Mammary epithelial cell (primary cell): ENCODE measurements at regions not wholly inside any gene's neighbourhood (a gene's known extent, or its start where the extent isn't known, plus 50 kb on each side); places are given as distances from the start of the nearest gene placed in this dataset.

Experiments used
- EZH2 ChIP-seq: IDR thresholded peaks from 2 replicates; pipeline ENCODE4 v1.6.1; 2012; ENCODE audit warnings: low read length, inconsistent platforms, borderline replicate concordance
- TF ChIP-seq, protein P1 (sequence below), 2 donors: IDR thresholded peaks in 1 of 2; conservative IDR thresholded peaks in 1 of 2; 2 replicates each; pipeline ENCODE4 v1.5.1; 2011 to 2012; ENCODE audit warnings: inconsistent platforms in 2 of 2, low read length in 2 of 2, mild to moderate bottlenecking in 2 of 2, control low read depth in 1 of 2, low read depth in 1 of 2; ENCODE audit not compliant: insufficient read depth in 1 of 2; ENCODE audit errors: extremely low read depth in 1 of 2

DNA sequence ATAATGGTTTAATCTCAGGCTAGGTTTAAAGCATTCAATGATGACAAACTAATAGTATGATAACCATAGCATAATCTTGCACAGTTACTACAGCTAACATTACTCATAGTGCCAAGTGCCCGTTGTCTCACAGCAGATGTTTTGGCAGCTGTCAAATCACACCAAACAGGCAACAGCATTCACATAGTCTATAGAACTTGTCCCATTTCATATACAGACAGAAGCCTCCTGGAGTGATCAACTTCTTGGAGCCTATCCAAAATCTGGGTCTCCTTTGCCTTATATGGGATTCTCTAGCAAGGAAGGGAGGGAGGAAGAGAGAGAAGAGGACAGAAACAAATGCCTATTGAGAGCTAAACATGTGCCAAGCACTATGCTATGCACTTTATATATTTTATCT is 250.6 kb upstream of the ZP4 start:
- TF ChIP-seq, protein P1, sequence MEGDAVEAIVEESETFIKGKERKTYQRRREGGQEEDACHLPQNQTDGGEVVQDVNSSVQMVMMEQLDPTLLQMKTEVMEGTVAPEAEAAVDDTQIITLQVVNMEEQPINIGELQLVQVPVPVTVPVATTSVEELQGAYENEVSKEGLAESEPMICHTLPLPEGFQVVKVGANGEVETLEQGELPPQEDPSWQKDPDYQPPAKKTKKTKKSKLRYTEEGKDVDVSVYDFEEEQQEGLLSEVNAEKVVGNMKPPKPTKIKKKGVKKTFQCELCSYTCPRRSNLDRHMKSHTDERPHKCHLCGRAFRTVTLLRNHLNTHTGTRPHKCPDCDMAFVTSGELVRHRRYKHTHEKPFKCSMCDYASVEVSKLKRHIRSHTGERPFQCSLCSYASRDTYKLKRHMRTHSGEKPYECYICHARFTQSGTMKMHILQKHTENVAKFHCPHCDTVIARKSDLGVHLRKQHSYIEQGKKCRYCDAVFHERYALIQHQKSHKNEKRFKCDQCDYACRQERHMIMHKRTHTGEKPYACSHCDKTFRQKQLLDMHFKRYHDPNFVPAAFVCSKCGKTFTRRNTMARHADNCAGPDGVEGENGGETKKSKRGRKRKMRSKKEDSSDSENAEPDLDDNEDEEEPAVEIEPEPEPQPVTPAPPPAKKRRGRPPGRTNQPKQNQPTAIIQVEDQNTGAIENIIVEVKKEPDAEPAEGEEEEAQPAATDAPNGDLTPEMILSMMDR (conservative IDR thresholded peaks at IDR 0.05 in 1 of 2, IDR thresholded peaks at IDR 0.05 in 1 of 2; ENCODE audit: extremely low read depth in 1 of 2, insufficient read depth in 1 of 2, low read depth in 1 of 2, low read length in 2 of 2): no peak
- no peak for TF ChIP-seq EZH2
